ENCODE measurements at regions not wholly inside any gene's neighbourhood (a gene's known extent, or its start where the extent isn't known, plus 50 kb on each side); places are given as distances from the start of the nearest gene placed in this dataset.

GRCh38 chr12:114579389-114579788, 104.6 kb downstream of the TBX3 start:
- TF ChIP-seq CTCF (IDR thresholded peaks at IDR 0.05; ENCODE audit: borderline replicate concordance, extremely low read depth, low read length, poor library complexity, severe bottlenecking) (no peak), EZH2 (IDR thresholded peaks at IDR 0.05; ENCODE audit: borderline replicate concordance, low read depth, low read length, severe bottlenecking) (no peak)

Measured in DND-41 (cell line).